HG02840 (cell line): ENCODE measurements at regions not wholly inside any gene's neighbourhood (a gene's known extent, or its start where the extent isn't known, plus 50 kb on each side); places are given as distances from the start of the nearest gene placed in this dataset.

Experiments used
- ATAC-seq: cut with Tn5 transposase; IDR thresholded peaks from one replicate; pipeline ENCODE4 v1.9.1; 2021; ENCODE audit warnings: mild to moderate bottlenecking, moderate library complexity, moderate number of reproducible peaks; ENCODE audit not compliant: unreplicated experiment, low FRiP score

DNA sequence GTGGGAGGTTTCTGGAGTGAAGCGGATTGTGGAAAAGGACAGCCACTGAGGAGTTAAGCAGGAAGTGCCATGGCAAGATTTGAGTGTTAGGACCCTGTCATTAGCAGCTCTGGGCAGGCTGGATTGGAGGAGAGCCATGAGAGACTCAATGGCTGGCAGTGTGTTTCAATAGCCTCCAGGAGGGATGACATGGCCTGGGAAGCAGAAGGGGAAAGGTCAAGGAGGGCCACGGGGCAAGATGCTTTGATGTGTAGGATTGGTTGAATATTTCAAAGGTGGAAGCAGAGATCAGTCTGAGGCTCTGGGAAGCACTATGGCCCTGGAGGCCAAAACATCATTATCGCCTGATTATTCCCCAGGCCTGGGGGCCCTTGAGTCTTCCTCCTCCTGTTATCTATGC lies 229.0 kb upstream of the HS6ST1 start:
- ATAC-seq: no peak

DNA sequence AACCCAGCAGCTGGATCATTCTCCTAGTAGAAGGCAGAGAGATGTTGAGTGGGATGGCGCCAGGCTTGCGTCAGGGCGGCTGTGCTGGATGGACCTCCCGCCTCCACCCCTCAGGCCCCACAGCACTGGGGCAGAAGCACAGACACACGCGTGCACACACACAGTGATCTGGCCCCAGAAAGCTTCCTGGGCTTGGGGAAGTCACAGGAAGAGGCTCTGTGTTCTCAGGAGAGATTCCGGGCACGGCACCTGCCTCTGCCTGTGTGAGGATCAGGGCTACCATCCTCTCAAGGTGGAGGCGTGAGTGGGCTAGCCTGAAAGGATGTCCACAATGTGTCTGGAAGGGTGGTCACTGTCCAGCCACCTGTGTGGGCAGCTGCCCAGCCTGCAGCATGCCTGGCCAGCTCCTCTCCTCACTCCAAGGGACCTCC lies 229.8 kb upstream of the HS6ST1 start:
- no peak for ATAC-seq

DNA sequence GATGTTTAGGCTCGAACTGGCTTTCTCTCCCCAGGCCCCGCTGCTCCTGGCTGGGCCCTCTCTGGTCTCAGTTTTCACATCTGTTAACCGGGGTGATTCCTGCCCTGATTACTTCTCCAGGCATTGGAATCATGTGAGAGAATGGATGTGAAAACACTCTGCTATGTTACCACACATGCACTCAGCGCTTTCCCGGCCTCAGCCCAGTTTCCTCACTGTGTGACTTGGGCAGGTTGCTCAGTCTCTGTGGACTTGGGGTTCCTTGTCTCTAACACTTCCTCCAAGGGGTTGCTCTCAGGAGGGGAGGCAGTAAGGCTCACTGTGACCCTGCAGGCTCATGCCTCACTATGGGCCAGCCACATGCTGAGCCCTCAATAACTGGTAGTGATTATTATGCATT lies 230.4 kb upstream of the HS6ST1 start:
- no peak for ATAC-seq

DNA sequence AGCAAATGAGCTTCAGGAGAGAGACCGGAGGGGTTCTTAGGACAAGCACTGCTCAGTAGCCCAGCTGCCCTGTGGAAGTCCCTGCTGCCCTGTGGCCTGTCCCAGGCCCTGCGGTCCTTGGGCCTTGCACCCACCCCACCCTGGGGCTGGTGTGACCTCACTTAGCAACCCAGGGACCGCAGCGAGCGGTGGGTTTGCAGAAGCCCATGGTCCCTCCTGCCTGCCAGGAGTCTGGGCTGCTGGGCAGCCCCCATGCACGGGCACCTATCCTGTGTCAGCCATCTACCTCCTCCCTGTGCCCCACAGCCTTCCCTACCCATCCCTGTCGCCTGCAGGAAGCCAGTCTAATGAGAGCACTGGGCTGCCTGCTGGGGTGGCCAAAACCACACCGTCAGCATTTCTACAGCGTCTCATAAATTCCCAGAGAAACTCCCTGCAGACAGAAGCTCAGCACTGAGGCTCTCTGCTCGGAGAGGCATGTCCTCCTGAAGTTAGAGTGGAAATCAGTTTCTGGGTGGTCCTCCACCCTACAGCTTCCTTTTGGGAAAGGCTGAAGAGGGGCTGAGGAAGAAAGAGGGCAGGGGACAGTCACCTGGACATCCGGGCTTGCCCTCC lies 231.1 kb upstream of the HS6ST1 start:
- ATAC-seq: no peak

DNA sequence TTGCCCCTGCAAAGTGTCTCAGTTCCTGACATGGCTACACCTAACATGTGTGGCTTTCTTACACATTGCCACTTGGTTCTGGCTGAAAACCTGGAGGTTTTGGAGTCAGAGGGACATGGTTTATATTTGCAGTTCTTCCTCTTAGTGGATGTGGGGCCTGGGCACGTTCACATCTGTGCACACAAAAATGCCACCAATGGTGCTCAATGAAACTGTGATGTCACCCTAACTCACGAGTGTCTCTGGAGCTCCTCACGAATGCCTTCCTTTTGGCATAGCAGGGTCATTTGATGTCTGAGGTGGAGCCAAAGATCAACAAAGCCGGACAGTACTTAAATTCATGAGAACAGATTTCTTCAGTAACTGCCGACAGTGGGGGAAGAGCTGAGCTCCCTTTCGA lies 231.7 kb upstream of the HS6ST1 start:
- ATAC-seq: no peak

DNA sequence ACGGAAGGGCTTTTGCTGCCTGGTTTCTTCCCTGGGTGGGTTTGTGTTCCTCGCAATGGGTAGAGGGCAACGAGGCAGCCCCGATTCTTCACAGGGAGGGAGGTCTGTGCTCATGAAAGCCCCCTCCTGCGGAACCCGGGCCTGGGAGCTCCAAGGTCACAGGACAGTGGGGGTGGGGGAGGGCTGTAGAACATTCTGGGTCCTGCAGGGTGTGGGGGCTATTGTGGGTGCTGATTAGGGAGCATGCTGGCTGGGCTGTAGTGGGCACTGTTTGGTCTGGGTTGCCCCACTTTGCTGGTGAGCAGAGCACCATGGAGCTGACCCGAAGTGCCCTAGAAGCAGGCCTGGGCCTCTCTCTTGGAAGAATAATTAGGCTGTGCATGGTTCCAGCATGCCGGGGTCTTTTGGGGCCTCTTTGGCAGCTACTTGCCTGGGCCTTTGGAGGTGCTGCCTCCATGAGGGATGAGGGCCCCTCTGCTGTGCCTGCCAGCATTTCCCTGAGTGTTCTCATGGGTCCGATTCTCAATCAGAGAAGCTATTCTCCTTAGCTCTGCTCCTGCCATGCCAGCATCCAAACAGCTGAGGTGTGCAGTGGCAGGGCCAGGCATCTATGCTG lies 232.2 kb upstream of the HS6ST1 start:
- ATAC-seq: no peak

DNA sequence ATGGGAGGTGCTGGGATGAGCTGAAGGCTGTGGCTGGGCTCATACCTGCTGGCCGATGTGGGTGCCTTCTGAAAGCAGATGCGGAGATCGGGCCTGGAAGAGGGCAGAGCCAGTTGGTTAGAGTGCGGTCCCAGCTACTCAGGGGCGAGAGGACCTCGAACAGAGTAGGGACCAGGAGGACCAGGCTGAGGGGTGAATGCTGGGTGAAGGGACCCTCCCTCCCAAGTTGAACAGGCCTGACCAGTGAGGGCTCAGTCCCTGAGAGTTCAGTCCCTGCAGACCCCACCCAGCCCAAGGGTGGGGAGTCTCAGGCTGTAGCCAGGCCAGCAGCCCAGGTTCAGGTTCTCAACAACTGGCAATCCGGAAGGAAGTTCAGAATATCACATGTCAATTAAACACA lies 232.8 kb upstream of the HS6ST1 start:
- ATAC-seq: no peak

DNA sequence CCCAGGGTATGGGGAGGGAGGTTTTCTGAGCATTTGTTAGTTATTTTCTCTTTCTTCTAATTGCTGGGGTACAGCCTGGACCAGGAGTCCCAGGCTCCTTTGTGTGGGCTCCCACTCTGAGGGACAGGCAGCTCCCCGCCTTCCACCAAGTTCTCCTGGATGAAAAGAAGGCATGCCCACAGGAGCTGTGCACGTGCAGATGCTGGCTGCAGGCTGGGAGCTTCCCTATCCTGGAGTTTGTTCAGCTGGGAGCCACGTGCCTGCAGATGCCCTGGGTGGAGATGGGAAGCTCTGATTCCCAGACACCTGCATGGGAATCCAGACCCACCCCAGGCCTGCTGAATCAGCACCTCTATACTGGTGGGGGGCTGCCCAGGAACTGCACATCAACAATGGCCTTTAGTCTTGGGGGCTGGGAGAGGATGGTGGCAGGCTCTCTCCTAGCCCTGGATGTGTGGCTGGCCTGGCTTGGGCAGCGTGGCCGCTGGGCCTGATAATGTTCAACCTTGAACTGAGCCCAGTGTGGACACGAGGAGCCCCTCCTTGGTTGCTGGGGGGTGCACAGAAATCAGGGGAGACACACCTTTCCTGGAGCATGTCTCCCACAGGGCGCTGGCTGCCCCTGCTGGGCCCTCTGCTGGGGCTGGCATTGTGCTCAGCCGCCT lies 233.6 kb upstream of the HS6ST1 start:
- no peak for ATAC-seq

DNA sequence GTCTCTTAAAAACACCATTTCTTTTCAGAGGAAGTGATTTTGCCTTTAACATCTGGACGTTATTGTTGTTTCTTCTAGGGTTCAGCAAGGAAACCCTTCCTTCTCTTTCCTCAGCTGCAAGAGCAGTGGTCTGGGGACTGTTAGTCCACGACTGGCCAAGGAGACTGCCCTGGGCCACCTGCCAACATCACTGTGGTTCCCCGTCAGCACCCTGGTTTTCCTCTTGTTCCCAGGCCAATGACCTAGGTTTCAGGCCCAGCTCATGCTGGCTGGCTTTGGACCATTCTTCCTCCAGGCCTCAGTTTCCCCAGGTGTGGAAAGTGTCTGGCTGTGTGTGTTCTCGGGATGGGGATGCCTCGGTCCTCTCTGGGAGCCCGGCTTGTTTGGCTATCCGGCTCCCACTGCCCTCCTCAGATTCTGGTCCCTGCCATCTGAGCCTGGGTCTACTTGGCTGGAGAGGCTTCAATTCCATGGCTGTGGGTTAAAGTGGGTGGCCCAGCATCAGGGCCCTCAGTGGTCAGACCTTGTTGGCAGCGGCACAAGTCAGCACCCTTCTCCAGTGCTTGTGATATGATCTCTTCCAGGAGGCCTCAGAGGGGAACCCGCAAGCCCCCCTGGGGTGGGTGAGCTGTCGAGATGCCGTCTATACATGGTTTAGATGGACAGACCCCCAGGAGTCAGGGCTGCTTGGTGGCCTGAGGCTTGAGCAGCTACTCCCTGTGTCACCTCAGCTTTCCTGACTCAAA lies 234.3 kb upstream of the HS6ST1 start:
- no peak for ATAC-seq

DNA sequence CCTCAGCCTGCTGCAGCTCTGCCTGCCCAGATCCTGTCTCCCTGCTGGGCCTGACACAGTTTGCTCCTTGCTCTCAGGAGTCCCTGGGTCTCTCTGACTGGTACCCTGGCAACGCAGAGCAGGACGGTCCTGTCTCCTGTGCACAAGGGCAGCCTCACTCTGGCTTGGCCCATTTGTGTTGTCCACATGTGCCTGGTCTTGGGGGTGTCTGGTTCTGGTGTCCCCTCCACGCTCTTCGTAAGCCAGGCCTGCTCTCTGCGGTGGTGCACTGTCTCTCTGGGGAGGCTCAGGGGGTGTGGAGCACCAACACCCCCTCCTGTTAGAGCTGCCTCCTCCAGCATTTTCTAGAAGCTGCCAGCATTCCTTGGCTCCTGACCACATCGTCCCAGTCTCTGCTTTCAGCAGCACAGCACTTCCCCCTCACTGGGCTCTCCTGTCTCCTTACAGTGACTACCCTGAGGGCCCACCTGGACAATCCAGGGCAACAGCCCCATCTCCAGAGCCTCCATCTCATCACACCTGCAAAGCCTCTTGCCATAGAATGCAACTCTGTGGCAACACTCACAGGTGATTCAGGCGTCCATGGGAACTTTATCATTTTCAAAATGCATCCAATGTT lies 235.6 kb upstream of the HS6ST1 start:
- no peak for ATAC-seq

DNA sequence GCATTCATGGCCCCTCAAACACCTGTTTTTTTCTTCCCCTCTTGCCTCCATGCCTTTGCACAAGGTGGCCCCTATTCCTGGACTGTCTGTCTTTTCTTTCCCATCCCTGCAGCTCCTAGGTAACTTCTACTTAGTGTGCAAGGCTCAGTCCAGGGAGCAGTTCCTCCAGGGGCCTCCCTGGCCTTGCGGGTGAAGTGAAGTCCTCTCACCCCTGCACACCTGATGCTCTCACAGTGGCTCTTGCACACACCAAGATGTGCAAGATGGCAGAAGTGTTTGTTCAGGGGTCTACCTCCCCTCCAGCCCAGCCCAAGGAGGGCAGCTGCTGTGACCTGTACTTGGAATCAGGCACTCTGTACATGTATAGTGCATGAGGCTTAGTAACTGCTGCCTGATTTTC lies 236.8 kb upstream of the HS6ST1 start:
- ATAC-seq: no peak

DNA sequence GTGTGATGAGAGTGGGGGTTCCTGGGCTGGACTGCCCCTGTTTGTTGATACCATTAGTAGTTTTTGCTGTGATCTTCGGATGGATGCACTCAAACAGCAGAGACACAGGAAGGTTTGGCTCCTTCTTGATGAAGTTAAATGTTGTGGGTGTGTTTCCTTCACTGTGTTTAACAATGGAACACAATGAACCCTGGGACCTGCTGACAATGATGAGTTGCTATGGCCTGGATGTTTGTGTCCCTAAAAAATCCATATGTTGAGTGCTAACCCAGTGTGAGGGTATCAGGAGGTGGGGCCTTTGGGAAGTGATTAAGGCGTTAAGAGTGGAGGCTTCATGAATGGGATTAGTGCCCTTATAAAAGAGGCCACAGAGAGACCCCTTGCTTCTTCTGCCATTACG lies 237.4 kb upstream of the HS6ST1 start:
- ATAC-seq: no peak

DNA sequence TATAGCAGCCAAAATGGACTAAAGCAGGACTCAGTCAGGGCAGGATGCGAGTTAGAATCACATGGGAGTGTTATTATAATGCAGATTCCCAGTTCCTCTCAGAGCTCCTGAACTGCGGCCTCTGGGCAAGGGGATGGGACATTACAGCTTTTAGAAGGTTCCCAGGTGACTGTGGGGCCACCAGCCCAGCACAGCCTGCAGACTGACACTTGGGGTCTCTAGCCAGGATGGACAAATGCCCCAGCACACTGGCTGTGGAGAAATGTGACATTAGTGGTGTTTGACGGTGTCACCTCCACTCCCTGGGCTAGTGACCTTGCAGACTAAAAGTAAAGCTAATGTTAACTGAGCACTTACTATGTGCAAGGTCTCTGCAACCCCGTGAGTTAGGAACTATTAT lies 238.0 kb upstream of the HS6ST1 start:
- no peak for ATAC-seq

DNA sequence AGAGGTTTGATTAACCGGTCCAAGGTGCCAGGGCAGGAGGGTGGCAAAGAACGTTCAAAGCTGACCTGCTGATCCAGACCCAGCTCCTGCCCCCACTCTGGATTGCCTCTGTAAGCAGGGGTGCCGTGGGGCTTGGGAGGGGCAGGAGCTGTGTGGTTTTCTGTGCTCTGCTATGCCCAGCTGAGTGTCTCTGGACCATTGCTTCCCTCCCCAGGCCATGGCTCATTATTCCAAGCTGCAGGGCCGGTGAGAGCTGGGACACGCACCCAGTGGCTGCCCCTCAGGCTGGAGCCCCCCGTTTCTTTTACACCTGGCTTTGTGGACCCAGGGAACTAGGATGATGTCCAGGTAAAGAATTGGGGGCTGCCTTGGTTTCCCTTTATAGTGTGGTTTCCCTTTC lies 238.4 kb upstream of the HS6ST1 start:
- no peak for ATAC-seq

DNA sequence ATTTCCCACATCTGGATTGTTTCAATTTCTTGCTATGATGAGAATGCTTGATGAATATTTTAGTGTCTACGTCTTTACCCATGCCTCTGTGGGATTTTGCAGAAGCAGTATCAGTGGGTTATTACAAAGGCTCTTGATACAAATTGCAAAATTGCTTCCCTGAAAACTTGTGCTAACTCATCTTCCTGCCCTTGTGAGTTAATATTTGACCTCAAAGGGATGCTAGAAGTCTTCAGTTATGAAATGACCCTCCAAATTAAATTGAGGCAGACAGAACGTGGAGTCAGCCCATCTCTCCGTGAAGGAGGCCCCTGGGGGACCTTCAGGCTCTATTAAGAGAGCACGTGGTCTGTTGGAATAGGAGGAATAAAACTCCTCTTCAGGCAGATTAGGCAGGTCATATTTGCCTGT lies 239.2 kb upstream of the HS6ST1 start:
- ATAC-seq: no peak

DNA sequence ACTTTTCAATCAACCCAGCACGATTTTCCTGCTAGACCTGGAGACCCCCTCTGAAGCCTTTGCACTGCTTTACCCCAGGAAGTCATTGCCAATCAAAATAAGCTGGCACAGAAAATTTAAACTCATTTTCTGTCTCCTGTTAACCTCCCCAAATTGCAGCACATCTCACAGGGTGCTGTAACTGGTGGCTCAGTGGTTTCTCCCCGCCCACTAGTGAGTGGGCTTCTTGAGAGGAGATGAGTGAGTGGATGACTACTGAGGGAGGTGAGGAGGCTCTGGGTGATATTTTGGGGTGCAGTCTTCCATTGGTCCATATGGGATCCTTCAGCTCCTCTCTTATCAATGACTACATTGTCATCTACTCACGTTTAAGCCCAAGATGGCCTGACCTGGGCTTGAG lies 239.8 kb upstream of the HS6ST1 start:
- no peak for ATAC-seq

DNA sequence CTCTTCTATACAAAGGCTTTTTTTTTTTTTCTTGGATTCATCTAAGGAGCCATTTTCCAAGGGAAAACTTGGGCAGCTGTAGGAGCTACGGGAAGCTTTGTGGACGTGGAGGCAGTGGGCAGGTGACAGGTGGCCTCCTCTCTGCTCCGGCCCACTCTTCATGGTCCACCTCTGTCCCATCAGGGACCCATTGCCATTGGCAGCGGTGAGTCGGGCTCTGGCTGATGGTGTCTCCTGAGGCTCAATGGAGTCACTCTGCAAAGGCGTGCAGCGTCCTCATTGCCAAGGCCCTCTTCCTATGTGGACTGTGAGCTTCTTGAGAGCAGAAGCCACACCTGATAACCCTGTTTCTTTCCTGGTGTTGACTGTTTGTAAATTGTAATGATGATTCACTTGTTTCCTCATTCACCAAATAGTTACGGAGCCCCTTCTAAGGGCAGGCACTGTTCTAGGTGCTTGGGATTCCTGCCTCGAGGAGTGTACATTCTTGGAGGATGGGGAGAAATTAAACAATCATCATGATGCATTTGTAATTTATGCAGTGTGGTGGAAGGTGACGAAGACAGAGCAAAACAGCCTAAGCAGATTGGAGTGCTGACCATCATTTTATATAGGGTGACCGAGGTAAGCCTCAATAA lies 240.3 kb upstream of the HS6ST1 start:
- ATAC-seq: no peak

DNA sequence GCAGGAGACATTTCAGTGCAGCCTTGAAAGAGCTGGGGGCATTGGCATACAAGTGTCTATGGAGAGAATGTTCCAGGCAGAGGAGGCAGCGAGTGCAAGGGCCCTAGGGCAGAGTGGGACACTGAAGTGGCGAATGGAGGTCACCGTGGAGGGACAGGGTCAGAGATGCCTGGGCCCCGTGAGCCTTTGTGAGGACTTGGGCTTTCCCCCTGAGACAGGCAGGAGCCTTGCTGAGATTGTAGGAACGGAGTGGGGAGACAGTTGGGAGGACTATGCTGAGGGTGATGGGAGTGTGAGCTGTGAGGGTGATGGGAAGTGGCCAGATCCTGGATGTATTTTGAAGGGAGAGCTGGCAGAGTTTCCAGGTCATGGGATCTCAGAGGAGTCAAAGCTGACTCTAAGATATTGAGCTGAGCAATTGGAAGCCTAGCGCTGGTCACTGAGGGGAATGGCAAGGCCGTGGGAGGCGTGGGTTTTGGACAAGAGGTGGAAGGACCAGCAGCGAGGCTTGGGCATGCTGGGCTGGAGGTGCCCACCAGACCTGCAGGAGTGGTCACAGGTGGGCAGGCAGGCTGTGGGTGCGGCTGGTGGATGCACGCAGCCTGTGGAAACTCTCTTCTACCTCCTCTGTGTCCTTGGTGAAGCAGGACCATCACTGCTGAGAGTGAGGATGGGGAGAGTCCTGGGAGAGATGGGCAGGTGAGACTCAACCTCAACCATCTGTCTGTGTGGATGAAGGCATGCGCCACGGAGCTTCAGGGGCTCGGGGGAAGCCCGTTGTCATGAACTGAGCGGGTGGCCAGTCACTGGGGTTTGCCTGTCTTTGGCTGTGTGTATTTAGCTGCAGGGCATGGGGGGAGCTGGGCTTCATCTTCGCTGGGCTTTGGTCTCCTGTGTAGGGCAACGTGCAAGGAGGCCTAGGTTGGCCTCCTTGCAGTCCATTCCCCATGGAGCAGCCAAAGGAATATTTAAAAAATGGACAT lies 241.2 kb upstream of the HS6ST1 start:
- ATAC-seq: no peak

DNA sequence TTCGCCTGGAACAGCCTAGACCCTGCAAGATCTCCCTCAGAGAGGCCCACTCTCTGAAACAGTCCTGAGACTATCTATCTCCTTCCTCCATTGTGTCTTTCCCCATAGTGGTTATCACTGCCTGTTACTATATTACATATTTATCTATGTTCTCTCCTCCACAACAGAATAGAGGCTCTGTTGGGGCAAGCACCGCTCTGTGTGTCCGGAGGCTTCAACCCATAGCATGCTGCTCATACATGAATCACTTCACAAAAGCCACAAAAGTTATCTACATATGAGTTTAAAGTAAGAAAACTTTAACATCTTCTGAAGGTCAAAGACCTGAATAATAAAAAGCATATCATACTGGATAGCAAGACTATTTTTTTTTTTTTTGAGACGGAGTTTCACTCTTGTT lies 242.1 kb upstream of the HS6ST1 start:
- no peak for ATAC-seq
